ENCODE measurements at regions not wholly inside any gene's neighbourhood (a gene's known extent, or its start where the extent isn't known, plus 50 kb on each side); places are given as distances from the start of the nearest gene placed in this dataset.

DNA sequence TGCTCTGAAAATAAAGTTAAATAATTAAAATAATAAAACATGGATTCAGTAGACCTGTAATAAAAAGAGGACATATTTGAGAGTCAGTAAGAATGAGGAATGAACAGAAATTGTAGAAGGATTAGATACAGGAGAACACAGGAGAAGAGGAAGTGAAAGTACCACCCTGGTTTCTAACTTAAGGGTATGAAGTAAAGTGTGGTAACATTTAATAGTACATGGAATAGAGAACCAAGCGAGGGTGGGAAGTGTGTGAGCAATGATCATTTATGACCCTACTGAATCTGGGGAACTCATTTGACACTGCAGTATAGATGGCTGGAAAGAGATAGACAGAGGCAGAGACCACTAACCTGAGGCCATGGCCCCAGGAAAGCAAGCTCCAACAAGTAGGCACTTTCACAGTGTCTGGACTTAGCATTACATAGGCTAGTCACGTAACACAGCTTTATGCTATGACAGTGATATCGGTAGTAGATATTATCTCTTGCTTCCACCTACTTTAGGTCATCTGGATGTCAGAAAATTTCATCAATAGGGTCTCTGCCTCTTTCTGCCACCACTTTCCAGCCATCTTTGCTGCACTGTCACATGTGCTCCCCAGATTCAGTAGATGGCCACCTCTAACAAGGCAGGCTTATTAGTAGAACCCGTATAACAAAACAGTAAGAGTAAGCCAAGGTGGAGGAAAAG is 633.9 kb upstream of the MIR17HG start:
- POLR2A ChIA-PET: no interaction called here
- TF ChIP-seq, protein P1, sequence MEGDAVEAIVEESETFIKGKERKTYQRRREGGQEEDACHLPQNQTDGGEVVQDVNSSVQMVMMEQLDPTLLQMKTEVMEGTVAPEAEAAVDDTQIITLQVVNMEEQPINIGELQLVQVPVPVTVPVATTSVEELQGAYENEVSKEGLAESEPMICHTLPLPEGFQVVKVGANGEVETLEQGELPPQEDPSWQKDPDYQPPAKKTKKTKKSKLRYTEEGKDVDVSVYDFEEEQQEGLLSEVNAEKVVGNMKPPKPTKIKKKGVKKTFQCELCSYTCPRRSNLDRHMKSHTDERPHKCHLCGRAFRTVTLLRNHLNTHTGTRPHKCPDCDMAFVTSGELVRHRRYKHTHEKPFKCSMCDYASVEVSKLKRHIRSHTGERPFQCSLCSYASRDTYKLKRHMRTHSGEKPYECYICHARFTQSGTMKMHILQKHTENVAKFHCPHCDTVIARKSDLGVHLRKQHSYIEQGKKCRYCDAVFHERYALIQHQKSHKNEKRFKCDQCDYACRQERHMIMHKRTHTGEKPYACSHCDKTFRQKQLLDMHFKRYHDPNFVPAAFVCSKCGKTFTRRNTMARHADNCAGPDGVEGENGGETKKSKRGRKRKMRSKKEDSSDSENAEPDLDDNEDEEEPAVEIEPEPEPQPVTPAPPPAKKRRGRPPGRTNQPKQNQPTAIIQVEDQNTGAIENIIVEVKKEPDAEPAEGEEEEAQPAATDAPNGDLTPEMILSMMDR (IDR thresholded peaks at IDR 0.05): no peak
- no peak for TF ChIP-seq RARB (CRISPR knock-in tag; IDR thresholded peaks at IDR 0.05)
- TF ChIP-seq, protein P2, sequence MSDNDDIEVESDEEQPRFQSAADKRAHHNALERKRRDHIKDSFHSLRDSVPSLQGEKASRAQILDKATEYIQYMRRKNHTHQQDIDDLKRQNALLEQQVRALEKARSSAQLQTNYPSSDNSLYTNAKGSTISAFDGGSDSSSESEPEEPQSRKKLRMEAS (IDR thresholded peaks at IDR 0.05): no peak
- TF ChIP-seq EHMT2 (IDR thresholded peaks at IDR 0.05; ENCODE audit: low read depth): no peak
- no peak for TF ChIP-seq HOXB5 (CRISPR knock-in tag; IDR thresholded peaks at IDR 0.05)
- TF ChIP-seq, protein P3, sequence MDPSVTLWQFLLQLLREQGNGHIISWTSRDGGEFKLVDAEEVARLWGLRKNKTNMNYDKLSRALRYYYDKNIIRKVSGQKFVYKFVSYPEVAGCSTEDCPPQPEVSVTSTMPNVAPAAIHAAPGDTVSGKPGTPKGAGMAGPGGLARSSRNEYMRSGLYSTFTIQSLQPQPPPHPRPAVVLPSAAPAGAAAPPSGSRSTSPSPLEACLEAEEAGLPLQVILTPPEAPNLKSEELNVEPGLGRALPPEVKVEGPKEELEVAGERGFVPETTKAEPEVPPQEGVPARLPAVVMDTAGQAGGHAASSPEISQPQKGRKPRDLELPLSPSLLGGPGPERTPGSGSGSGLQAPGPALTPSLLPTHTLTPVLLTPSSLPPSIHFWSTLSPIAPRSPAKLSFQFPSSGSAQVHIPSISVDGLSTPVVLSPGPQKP (IDR thresholded peaks at IDR 0.05; ENCODE audit: low read depth, low read length): no peak
- TF ChIP-seq, protein P4, sequence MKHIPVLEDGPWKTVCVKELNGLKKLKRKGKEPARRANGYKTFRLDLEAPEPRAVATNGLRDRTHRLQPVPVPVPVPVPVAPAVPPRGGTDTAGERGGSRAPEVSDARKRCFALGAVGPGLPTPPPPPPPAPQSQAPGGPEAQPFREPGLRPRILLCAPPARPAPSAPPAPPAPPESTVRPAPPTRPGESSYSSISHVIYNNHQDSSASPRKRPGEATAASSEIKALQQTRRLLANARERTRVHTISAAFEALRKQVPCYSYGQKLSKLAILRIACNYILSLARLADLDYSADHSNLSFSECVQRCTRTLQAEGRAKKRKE (CRISPR knock-in tag; IDR thresholded peaks at IDR 0.05; ENCODE audit: low read depth): no peak
- TF ChIP-seq NR3C1 (IDR thresholded peaks at IDR 0.05): no peak
- TF ChIP-seq FOSB (CRISPR knock-in tag; IDR thresholded peaks at IDR 0.05): no peak
- ATAC-seq (no peak), DNase-seq (ENCODE audit: low read depth in 1 of 2, low spot score in 1 of 2) (no peak), FAIRE-seq (no peak)
- Histone ChIP-seq H3K4me2 (no peak overlapping the region), H3K4me1 (no peaks in the 10 kb centered on the region), H3K27ac (no peak overlapping the region), H3K4me3 (no peak overlapping the region), H3K9me3 (no peaks in the 10 kb centered on the region)
- 75% methylated on average over 4 of the region's 4 CpGs for WGBS (ENCODE audit: missing lambda C conversion rate)
- CTCF ChIA-PET: no interaction called here

DNA sequence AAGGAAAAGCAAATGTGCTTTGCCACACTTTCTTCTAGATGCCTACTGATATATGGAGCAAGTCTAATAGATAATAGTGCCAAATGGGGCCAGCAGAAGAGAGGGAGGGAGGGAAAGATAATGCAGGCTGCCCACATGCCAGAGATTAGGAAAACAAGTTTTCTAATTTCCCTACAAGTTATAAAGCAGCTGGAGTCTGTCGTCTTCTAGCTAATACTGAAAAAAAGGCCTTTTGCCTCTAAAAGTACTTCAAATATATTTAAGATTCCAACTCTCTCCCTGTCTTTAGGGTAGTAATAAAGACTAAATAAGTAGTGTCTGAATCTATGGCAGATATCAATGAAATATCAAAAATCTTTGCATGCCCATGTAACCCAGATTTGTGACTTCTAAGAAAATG is 632.0 kb upstream of the MIR17HG start:
- FAIRE-seq (no peak), DNase-seq (ENCODE audit: low read depth in 1 of 2, low spot score in 1 of 2) (no peak), ATAC-seq (no peak)
- Histone ChIP-seq H3K4me1 (no peaks in the 10 kb centered on the region), H3K27ac (no peak overlapping the region), H3K4me3 (no peak overlapping the region), H3K9me3 (no peaks in the 10 kb centered on the region), H3K4me2 (no peak overlapping the region)
- TF ChIP-seq HOXA7 (CRISPR knock-in tag; IDR thresholded peaks at IDR 0.05) (no peak), ZSCAN20 (CRISPR knock-in tag; IDR thresholded peaks at IDR 0.05) (no peak)
- POLR2A ChIA-PET: no interaction called here
- CTCF ChIA-PET: no interaction called here
- WGBS (ENCODE audit: missing lambda C conversion rate): 92% methylated on average over 1 of the region's 1 CpG

DNA sequence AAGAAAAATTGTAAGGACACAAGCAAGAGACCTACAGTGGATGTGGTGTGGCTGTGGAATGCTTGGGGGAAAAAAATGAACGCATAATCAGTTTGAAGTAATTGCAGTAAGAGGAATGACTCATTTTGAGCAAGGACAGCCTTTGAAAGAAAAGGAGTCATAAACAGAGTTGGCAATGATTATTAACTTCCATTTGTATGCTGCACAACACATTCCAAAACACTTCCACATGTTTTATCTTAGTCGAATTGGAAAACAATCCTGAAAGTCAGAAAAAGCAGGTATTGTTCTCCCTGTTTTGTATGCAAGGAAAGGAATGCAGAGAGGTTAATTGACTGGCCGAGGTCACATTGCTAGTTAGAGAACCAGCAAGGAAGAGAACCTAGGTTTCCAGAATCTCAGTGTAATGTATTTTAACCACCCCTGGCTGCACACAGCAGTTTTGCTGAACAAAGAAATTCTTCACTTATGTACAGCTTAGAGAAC is 630.0 kb upstream of the MIR17HG start:
- H3K4me3 ChIP-seq: no peak overlapping the region
- ChIA-PET POLR2A (no interaction called here), CTCF (no interaction called here)
- no peak overlapping the region for H3K4me2 ChIP-seq
- FAIRE-seq (no peak), ATAC-seq (no peak), DNase-seq (ENCODE audit: low read depth in 1 of 2, low spot score in 1 of 2) (no peak)
- no peak overlapping the region for H3K27ac ChIP-seq
- 24% methylated on average over 3 of the region's 3 CpGs for WGBS (ENCODE audit: missing lambda C conversion rate)
- H3K4me1 ChIP-seq: no peaks in the 10 kb centered on the region
- TF ChIP-seq ZSCAN20 (CRISPR knock-in tag; IDR thresholded peaks at IDR 0.05): no peak
- TF ChIP-seq SREBF2 (IDR thresholded peaks at IDR 0.05): no peak
- TF ChIP-seq TFCP2L1 (CRISPR knock-in tag; IDR thresholded peaks at IDR 0.05): no peak
- TF ChIP-seq, protein P3 (IDR thresholded peaks at IDR 0.05; ENCODE audit: low read depth, low read length): no peak
- TF ChIP-seq CBX8 (IDR thresholded peaks at IDR 0.05): no peak
- no peak for TF ChIP-seq JUNB (IDR thresholded peaks at IDR 0.05)
- no peak for TF ChIP-seq HOXB13 (CRISPR knock-in tag; IDR thresholded peaks at IDR 0.05; ENCODE audit: low read depth)
- TF ChIP-seq, protein P5, sequence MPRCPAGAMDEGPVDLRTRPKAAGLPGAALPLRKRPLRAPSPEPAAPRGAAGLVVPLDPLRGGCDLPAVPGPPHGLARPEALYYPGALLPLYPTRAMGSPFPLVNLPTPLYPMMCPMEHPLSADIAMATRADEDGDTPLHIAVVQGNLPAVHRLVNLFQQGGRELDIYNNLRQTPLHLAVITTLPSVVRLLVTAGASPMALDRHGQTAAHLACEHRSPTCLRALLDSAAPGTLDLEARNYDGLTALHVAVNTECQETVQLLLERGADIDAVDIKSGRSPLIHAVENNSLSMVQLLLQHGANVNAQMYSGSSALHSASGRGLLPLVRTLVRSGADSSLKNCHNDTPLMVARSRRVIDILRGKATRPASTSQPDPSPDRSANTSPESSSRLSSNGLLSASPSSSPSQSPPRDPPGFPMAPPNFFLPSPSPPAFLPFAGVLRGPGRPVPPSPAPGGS (IDR thresholded peaks at IDR 0.05): no peak
- TF ChIP-seq SMC3 (IDR thresholded peaks at IDR 0.05): no peak
- H3K9me3 ChIP-seq: no peaks in the 10 kb centered on the region
